ENCODE measurements at regions not wholly inside any gene's neighbourhood (a gene's known extent, or its start where the extent isn't known, plus 50 kb on each side); places are given as distances from the start of the nearest gene placed in this dataset.

- TF ChIP-seq CTCF (IDR thresholded peaks at IDR 0.05; ENCODE audit: insufficient read depth, low read length, missing control alignments), result no peak
- ChIA-PET CTCF (no interaction called here), POLR2A (no interaction called here)
- H3K4me3 ChIP-seq (ENCODE audit: low read depth, low read length), result no peak overlapping the region
- DNase-seq (ENCODE audit: low read depth, low spot score), result no peak
Measured at GRCh38 chr7:49433794-49434193, 339.6 kb upstream of the VWC2 start.

GRCh38 chr7:49434846-49435245 lies 338.6 kb upstream of the VWC2 start:
- TF ChIP-seq CTCF (IDR thresholded peaks at IDR 0.05; ENCODE audit: insufficient read depth, low read length, missing control alignments), result no peak
- POLR2A ChIA-PET, result no interaction called here
- CTCF ChIA-PET, result no interaction called here
- no peak overlapping the region for H3K4me3 ChIP-seq (ENCODE audit: low read depth, low read length)
- no peak for DNase-seq (ENCODE audit: low read depth, low spot score)

- TF ChIP-seq CTCF (IDR thresholded peaks at IDR 0.05; ENCODE audit: insufficient read depth, low read length, missing control alignments), result no peak
- ChIA-PET POLR2A (no interaction called here), CTCF (no interaction called here)
- DNase-seq (ENCODE audit: low read depth, low spot score), result no peak
- H3K4me3 ChIP-seq (ENCODE audit: low read depth, low read length), result no peak overlapping the region
Measured at GRCh38 chr7:49438281-49438680, 335.2 kb upstream of the VWC2 start.

GRCh38 chr7:49443515-49443914 lies 329.9 kb upstream of the VWC2 start:
- ChIA-PET POLR2A (no interaction called here), CTCF (no interaction called here)
- TF ChIP-seq CTCF (IDR thresholded peaks at IDR 0.05; ENCODE audit: insufficient read depth, low read length, missing control alignments), result no peak
- DNase-seq (ENCODE audit: low read depth, low spot score), result no peak
- no peak overlapping the region for H3K4me3 ChIP-seq (ENCODE audit: low read depth, low read length)

- ChIA-PET CTCF (no interaction called here), POLR2A (no interaction called here)
- H3K4me3 ChIP-seq (ENCODE audit: low read depth, low read length), result no peak overlapping the region
- no peak for TF ChIP-seq CTCF (IDR thresholded peaks at IDR 0.05; ENCODE audit: insufficient read depth, low read length, missing control alignments)
- no peak for DNase-seq (ENCODE audit: low read depth, low spot score)
Measured at GRCh38 chr7:49453486-49453885, 320.0 kb upstream of the VWC2 start.

- DNase-seq (ENCODE audit: low read depth, low spot score), result no peak
- ChIA-PET POLR2A (no interaction called here), CTCF (no interaction called here)
- H3K4me3 ChIP-seq (ENCODE audit: low read depth, low read length), result no peak overlapping the region
- TF ChIP-seq CTCF (IDR thresholded peaks at IDR 0.05; ENCODE audit: insufficient read depth, low read length, missing control alignments), result no peak
Measured at GRCh38 chr7:49479441-49479840, 294.0 kb upstream of the VWC2 start.
